ENCODE measurements at regions not wholly inside any gene's neighbourhood (a gene's known extent, or its start where the extent isn't known, plus 50 kb on each side); places are given as distances from the start of the nearest gene placed in this dataset.

- TF ChIP-seq CTCF (IDR thresholded peaks at IDR 0.05) (no peak), POLR2A (IDR thresholded peaks at IDR 0.05) (no peak)
These were observed 303.6 kb upstream of the PROK2 start for GRCh38 chr3:72088486-72089025.
